GM21423 (cell line): ENCODE measurements at regions not wholly inside any gene's neighbourhood (a gene's known extent, or its start where the extent isn't known, plus 50 kb on each side); places are given as distances from the start of the nearest gene placed in this dataset.

Source experiments
- ATAC-seq: cut with Tn5 transposase; IDR thresholded peaks from one replicate; pipeline ENCODE4 v1.9.1; 2021; ENCODE audit warnings: mild to moderate bottlenecking, moderate library complexity; ENCODE audit not compliant: unreplicated experiment

DNA sequence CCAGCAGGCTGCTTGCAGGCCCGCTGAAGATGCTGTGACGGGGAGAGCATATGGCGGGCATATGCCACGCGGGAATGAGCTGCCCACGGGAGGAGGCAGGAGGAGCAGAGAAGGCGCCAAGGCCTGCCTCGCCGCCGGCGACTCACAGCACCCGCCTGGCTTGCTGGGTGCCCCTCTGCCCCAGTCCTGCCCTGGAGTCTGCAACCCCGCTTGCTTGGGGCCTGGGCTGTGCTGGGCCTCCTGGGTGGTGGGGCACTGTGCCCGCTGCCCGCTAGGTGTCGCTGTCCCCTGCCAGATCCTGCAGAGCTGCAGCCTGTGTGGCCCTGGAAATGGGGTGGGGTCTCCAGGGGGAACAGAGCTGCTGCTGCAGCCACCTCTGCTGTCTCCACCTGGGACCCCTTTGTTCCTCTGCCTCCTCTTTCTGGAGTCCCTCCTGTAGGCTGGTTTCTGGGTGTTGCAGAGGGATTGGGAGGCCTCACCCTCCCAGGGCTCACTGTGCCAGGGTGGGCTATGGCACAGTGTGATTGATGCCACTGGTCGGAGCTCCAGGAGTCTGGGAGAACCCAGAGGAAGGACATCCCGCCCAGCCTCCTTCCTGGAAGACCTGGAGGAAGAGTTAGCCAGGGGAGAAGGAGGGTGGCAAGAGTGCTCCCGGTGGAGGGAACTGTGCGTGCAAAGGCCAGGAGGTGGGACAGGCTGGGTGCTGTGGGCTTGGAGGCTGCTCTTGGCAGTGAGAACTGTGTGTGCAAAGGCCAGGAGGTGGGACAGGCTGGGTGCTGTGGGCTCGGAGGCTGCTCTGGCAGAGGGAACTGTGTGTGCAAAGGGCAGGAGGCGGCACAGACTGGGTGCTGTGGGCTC is 141.0 kb upstream of the CIBAR2 start:
- no peak for ATAC-seq

DNA sequence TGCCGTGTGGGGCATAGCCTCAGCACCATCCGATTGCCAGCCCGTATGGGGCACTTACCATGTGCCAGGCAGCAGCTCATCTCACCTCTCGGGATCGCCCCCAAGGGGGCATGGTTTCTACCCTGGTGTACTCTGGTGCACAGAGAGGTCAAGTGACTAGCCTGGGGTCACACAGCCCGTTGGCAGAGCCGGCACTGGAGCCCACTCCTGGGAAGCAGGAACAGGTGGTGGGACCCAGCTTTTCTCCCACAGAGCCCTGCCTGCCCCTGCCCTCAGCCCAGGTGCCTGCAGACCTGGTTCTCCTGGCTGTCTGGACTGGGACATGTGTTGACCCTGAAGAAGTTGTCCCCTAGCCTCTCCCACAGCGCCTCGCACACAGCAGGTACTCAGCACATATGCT is 141.8 kb upstream of the CIBAR2 start:
- no peak for ATAC-seq

DNA sequence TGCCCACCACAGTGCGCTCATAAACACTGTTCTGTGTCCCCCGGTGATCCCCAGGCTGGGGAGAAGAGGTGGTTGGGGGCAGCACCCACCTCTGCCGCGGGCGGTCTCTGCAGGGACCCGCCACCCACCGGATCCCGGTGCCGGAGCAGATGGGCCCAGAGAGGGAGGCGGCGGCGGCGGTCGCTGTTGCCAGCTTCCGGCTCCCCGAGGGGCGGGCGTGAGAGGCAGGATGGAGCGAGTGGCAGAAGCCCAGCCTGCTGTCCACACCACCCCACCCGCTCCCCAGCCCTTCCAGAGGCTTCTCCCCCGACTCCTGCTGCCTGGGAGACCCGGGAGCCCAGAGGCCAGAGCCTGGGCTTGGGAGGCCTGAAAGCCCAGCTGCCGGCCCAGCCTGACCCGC is 142.6 kb upstream of the CIBAR2 start:
- no peak for ATAC-seq

DNA sequence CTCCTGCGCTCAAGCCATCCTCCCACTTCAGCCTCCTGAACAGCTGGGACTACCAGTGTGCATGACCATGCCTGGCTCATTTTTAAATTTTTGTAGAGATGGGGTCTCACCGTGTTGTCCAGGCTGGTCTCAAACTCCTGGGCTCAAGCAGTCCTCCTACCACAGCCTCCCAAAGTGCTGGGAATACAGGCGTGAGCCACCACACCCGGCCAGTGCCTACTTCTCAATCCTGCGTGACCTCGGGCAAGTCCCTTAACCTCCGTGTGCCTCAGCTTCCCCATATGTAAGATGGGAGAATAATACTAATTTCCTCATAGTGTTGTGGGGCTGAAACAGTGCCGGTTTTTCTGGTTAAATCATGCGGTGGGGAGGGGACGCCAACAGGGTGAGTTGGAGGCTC is 143.5 kb upstream of the CIBAR2 start:
- no peak for ATAC-seq

DNA sequence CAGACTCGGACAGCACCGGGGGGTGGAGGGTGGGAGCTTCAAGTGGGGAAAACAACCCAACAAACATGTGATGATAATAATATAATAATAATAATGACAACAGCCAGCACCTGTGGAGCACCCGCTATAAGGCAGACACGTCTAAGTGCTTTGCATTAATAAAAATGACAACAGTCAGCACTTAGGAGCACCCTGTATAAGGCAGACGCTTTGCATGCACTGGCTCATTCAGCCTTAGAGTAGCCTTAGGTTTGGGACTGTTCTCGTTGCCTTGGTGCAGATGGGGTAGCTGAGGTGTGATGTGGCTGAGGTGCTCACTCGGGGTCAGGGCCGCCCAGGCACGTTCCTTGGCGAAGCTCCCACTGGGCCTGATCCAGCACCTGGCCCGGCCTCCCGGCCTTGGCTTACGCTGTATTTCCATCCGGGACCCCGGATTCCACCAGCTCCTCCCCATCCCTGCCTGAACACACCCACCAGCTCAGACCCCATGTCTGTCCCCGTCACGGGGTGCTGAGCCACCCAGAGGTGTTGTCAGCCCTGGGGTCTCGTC is 144.0 kb upstream of the CIBAR2 start:
- no peak for ATAC-seq

DNA sequence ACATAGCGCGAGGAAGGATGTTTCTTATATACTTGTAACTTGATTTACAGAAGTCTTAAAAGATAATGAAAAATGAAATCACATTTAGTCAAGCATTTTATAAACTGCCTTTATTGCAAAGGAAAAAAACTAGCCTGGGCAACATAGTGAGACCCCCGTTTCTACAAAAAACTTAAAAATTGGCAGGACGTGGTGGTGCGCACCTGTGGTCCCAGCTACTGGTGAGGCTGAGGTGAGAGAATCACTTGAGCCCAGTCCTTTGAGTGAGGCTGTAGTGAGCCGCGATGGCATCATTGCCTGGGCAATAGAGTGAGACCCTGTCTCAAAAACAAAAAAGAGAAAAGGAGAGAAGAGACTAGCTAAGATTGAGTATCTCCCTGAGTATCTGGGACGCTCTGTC is 145.2 kb upstream of the CIBAR2 start:
- ATAC-seq = no peak

DNA sequence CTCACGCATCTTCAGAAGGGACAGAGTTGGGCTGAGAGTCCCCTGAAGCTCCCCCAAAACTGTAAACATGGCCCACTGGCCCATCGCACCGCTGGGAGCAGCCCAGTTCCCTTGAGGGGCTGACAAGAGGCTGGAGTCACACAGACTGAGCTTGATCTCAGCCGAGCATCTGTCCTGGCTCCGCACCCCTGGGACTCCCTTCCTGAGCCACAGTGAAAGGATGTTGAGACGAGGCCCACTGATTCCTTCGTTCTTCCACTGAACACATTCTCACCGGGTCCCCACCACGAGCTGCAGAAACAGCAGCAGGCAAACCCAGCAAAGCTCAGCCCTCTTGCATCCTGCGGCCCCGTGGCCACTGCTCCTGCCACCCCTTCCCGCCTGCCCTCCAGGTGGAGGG is 145.9 kb upstream of the CIBAR2 start:
- no peak for ATAC-seq

DNA sequence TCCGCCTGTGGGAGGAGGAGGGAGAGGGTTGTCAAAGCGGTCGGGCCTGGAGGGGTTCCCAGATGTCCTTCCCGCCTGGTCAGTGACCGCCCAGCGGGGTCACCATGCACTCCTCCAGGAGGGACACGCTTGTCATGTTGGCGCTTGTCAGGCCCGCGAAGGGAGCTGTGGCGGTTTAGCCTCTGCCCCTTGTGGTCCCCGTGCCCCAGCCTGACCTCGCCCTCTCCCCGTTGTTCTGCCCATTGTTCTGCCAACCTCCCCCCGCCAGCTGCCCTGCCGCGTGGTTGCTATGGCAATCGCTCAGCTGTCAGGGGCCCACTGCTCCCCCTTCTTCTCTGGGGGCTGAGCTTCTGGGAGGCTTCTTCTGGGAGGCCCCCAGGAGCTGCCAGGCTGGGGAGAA is 146.4 kb upstream of the CIBAR2 start:
- ATAC-seq = no peak

DNA sequence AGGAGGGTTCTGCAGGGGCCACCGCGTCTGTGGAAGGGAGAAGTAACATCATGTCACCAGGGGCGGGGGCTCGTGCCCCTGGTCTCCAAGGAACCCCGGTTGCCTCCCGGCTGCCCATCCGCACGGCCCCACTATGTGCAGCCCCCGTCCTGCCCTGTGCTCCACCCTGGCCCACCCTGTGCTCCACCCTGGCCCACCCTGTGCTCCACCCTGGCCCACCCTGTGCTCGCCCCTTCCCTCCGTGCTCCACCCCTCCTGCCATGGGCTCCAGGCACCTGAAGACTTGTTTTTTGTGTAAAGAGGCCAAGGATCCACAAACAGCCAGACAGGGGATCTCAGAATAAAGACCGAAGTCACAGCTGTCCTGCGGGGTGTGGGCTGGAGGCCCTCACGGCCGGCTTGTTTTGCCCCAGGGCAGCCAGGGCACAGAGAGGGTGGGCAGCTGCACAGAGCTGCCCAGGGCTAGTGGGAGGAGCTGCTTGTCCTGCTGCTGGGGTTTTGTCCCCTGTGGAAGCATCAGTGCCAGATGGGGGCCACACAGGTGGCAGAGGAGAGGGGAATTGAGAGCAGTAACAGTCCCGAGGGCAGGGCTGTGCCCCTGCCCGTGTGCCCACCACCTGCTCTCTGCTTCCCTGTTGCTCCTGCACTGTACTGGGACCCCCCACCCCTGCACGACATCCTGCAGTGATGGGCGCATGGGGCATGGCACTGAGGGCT is 147.0 kb upstream of the CIBAR2 start:
- no peak for ATAC-seq

DNA sequence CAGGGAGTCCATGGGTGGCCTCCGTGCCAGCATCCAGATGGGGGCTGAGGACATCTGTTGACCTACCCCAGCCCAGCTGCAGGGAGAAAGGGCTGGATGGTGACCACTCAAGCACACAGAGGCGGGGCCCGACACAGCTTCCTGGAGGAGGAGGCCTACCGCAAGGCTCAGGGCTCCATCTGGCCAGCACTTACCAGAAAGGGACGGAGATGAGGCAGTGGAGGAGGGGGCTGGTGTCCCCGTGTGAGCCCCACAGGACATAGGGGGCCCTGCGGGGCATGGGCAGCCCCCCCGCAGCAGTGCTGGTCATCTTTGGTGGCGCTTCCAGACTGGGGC is 147.5 kb upstream of the CIBAR2 start:
- ATAC-seq = no peak

DNA sequence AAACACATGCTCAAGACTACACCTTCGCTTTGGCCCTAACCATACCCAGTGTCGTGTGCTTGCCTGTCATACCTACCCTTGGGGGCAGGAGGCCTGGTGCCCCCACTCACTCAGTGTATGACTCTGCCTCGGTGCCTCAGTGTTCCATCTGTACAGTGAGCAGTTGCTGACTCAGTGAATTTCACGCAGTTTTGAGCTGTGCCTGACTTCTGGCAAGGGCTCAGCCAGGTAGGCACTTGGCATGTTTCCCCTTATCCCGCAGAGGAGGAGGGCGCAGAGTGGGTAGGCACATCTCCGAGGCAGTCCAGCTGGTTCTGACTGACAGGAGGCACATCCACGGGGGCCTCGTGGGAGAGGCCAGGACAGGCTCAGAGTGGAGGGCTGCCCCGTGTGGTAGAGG is 148.9 kb upstream of the CIBAR2 start:
- ATAC-seq = no peak

DNA sequence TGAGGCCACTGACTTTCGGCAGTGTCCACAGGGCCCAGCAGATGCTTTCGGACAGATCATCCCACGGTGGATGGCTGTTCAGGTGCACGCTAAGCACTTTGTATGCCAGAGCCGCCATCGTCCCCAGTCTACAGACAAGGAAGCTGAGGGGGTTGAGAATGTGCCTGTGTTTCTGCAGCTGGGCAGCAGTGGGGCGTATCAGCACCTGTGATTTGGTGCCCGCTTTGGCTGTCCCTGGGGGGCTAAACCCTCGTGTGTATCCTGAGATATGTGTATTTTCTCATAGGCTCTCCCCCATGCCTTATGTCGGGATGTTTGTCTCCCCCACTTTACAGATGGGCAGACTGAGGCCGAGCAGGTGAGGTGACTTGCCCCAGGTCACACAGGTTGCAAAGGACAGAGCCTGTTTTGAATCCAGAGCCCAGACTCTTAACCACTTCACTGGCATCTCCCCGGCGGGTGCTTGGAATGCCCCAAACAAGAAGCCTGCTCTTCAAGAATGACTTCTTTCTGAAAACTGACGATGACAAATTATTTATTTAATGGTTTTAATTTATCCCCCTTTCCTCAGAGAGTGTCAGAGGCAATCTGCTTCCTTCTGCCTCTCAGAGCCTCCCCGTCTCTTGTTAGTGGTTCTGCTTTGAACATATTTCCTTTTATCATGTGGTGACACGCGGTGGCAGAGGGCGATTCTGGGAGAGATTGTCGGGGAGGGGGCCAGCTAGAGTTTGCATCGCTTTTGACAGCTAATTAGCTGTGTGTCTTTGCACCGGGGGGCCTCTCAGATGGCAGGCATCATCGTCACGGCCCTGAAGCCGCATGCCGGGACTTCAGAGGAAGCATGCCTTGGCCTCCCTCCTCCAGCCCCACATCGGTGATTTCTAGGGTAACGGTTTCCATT is 149.6 kb upstream of the CIBAR2 start:
- no peak for ATAC-seq

DNA sequence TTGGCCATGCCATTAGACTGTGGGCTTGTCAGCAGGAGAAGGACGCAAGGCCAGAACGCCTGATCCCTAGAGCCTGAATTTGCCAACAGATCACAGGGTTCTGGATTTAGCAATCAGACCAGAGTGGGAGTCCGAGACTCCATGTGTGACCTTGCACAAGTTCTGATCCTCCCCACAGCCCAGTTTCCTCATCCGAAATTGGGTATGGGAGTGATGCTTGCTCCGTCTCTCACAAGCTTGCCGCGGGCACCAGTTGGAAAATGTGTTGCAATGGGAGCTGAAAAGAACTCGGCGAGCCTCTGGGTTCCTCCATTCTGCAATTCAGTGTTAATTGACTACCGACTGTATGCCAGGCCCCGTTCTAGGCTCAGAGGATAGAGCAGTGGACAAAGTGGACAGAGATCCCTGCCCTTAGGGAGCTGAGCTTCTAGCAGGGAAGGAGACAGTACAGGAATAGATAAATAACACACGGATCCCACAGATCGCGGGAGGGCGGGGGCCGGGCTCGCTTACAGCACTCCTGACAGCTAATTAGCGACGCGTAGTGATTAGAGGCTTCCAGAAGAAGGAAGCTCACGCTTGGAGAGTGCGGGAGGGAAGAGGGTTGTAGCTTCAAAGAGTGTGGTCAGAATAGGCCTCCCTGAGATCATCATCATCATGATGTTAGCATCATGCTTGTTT is 150.4 kb upstream of the CIBAR2 start:
- no peak for ATAC-seq

DNA sequence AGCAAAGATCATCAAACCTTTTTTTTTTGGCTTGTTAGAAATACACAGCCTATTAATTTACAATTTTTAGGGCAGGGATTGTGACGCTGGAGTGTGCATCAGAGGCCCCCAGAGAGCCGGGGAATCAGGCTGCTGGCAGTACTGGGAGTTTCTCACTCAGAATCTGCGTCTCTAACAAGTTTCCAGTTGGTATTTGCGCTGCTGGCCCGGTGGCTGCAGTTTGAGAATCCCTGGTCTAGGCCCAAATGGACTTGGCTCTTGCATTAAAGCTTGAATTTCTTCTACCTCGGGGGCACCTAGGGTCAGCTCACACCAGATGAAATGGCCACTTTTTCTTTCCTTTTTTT is 150.9 kb upstream of the CIBAR2 start:
- ATAC-seq = no peak

DNA sequence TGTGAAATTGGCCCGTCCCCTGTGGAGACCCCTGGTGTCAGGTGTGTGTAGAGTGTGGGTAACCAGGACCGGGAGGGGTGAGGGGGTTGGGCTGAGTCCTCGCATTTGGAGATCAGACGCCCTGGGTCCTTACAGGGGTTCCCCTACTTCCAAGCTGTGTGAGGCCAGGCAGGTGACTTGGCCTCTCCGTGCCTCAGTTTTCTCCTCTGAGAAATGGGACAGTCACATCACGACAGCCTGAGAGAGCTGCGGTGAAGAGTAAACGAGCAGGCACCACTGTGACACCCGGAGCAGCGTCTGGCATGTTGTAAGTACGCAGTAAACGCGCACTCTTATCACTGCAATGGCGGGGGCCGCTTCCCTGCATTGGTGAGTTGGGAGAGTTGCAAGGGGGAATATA is 152.5 kb upstream of the CIBAR2 start:
- ATAC-seq = no peak

DNA sequence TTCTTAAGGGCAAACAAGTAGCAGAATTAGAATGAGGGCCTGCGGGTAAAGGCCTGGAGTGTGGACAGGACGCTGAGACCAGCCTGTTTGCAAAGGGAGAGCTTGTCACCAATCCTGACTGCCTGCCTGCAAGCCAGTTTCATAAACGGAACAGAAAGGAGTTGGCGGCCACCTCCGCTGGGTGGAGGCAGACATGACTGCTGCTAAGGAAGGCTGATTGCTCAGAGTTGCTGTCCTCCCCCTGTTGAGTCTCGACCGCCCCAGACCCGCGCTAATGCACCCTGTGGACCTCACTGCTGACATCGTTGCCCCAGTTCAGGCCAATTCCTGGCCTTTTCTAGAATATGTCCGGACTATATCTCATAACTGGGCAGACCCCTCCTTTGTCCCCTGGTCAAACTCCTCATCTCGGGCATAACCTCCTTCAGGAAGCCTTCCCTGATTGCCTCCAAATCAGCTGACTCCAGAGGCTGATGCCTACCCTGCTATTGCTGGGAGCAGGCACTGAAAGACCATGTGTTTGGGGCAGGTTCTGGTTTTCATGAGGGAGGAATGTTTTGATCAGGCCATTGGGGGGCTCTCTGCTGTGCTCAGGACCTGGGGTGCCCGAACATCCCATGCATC is 153.0 kb upstream of the CIBAR2 start:
- no peak for ATAC-seq

DNA sequence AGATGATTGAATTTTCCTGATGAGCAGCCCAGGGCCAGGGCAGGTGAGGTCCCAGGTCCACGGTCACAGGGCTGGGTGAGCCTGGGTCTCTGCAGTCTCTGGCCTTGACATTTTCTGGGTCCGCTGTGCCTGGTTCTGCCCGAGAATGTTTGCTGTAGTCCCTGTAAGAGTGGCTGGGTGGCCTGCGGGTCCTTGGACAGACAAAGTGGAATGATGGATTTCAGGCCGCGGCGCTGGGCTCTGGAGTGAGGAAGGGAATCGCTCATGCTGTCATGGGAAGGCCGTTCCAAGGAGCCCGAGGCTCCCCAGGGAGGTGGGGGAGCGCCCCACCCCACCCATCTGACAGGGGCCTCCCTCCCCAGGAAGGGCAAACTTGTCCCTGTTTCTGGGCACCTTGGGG is 153.5 kb upstream of the CIBAR2 start:
- no peak for ATAC-seq

DNA sequence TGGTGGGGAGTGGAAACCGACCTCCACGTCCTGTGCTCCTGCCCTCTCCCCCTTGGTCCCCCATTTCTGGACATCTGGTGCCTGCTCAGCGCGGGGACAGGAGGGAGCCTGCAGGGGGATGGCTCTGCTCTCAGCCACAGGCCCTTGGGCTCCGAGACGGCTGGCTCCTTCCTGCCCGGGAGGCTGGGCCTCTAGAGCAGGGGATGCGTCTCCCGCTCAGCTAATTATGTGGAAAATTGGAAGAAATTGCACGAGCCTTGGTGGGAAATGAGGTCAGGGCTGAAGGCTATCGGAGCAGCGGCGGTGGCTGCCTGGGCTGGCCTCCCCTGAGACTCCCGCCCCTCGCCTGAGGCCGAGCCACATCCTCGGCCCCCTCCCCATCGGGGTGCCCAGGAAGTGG is 154.6 kb upstream of the CIBAR2 start:
- ATAC-seq = no peak

DNA sequence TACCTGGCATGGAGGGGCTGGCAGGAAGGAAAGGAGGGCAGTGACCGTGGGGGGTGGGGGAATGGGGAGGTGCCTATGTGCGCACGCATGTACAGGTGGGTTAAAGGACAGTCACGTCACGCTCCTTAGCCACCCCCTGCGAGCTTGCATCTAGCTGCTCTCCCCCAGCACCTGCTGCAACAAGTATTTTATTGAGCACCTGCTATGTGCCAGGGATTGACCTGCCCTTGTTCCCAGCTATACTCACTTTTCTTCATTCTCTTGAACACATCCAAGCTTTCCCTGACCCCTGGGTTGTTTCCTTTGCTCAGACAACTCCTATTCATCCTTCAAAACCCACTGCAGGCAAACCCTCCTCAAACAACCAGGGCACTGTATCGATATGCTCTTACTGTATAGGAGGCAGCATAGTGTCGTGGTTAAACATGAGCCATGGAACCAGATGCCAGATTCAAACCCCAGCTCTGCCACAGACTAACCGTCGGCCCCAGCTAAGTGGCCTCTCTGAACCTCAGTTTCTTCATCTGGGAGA is 155.2 kb upstream of the CIBAR2 start:
- ATAC-seq = no peak

DNA sequence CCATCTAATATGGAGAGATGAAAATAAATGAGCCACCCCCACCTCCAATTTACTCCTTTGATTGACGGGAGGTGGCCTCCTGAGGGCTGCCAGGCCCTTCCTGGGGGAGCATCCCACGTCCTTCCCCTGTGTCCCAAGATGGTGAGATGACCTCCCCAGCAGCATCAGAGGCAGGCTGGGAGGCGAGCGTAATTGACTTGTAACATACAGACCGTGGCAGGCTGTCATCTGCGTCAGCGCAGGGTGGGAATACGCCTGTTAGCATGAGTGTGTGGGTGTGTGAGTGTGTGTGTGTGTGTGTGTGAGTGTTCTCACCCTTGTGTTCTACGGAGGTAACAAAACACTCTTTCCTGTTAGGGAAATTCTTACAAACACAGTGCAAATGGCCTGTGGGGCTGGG is 156.9 kb upstream of the CIBAR2 start:
- no peak for ATAC-seq
